ENCODE measurements at regions not wholly inside any gene's neighbourhood (a gene's known extent, or its start where the extent isn't known, plus 50 kb on each side); places are given as distances from the start of the nearest gene placed in this dataset.

GRCh38 chr5:15424769-15425168, 75.2 kb upstream of the FBXL7 start:
- no peak overlapping the region for H3K9ac ChIP-seq
- TF ChIP-seq EZH2phosphoT487 (IDR thresholded peaks at IDR 0.05; ENCODE audit: insufficient read depth, low read depth) = no peak
- no peak for TF ChIP-seq EZH2 (IDR thresholded peaks at IDR 0.05; ENCODE audit: insufficient read depth, poor library complexity, severe bottlenecking)
- no peak overlapping the region for H3K4me3 ChIP-seq
- H4K20me1 ChIP-seq (ENCODE audit: insufficient read depth) = no peaks in the 10 kb centered on the region
- no peak overlapping the region for H2AFZ ChIP-seq
- in situ Hi-C loops (cut with MboI) = no loop called here
- H3K79me2 ChIP-seq (ENCODE audit: insufficient read depth) = no peaks in the 10 kb centered on the region
- H3K4me1 ChIP-seq (ENCODE audit: insufficient read depth) = no peaks in the 10 kb centered on the region
- H3K9me3 ChIP-seq (ENCODE audit: low read depth) = no peaks in the 10 kb centered on the region
- no peaks in the 10 kb centered on the region for H3K36me3 ChIP-seq (ENCODE audit: low read depth)
- DNase-seq = no peak
- no peak overlapping the region for H3K4me2 ChIP-seq (ENCODE audit: unreplicated experiment)
- no peaks in the 10 kb centered on the region for H3F3A ChIP-seq (ENCODE audit: insufficient read depth)
- WGBS, 2 experiments (ENCODE audit: low coverage in 1 of 2, low lambda C conversion rate in 2 of 2, missing lambda C conversion rate in 2 of 2) = 46 to 58% methylated on average over 3 of the region's 3 CpGs
- no peak overlapping the region for H3K27ac ChIP-seq
- no peaks in the 10 kb centered on the region for H3K9me2 ChIP-seq (ENCODE audit: insufficient read depth)
- H3K27me3 ChIP-seq (replicated peaks; ENCODE audit: insufficient read depth) = peaks cover 21% of the 10 kb centered on the region

- H3K4me2 ChIP-seq (ENCODE audit: unreplicated experiment) = no peak overlapping the region
- no peak overlapping the region for H3K27ac ChIP-seq
- no peak overlapping the region for H2AFZ ChIP-seq
- TF ChIP-seq EZH2 (IDR thresholded peaks at IDR 0.05; ENCODE audit: insufficient read depth, poor library complexity, severe bottlenecking) = no peak
- no peak for TF ChIP-seq EZH2phosphoT487 (IDR thresholded peaks at IDR 0.05; ENCODE audit: insufficient read depth, low read depth)
- H3K27me3 ChIP-seq (replicated peaks; ENCODE audit: insufficient read depth) = peaks cover 14% of the 10 kb centered on the region
- no peak overlapping the region for H3K4me3 ChIP-seq
- no peak for DNase-seq
- no peaks in the 10 kb centered on the region for H4K20me1 ChIP-seq (ENCODE audit: insufficient read depth)
- WGBS, 2 experiments (ENCODE audit: low coverage in 1 of 2, low lambda C conversion rate in 2 of 2, missing lambda C conversion rate in 2 of 2) = 8 to 9% methylated on average over 4 of the region's 4 CpGs
- in situ Hi-C loops (cut with MboI) = no loop called here
- H3K36me3 ChIP-seq (ENCODE audit: low read depth) = no peaks in the 10 kb centered on the region
- no peaks in the 10 kb centered on the region for H3K4me1 ChIP-seq (ENCODE audit: insufficient read depth)
- no peak overlapping the region for H3K9ac ChIP-seq
- no peaks in the 10 kb centered on the region for H3K9me2 ChIP-seq (ENCODE audit: insufficient read depth)
- H3F3A ChIP-seq (ENCODE audit: insufficient read depth) = no peaks in the 10 kb centered on the region
- no peaks in the 10 kb centered on the region for H3K9me3 ChIP-seq (ENCODE audit: low read depth)
- H3K79me2 ChIP-seq (ENCODE audit: insufficient read depth) = no peaks in the 10 kb centered on the region
Measured at GRCh38 chr5:15421921-15422412, 78.0 kb upstream of the FBXL7 start.

- Histone ChIP-seq H3K4me2 (ENCODE audit: unreplicated experiment) (no peak overlapping the region), H3K9ac (no peak overlapping the region), H3K27me3 (replicated peaks; ENCODE audit: insufficient read depth) (peaks cover 18% of the 10 kb centered on the region), H3K4me3 (no peak overlapping the region), H2AFZ (no peak overlapping the region), H3K36me3 (ENCODE audit: low read depth) (no peaks in the 10 kb centered on the region), H3K4me1 (ENCODE audit: insufficient read depth) (no peaks in the 10 kb centered on the region), H3K79me2 (ENCODE audit: insufficient read depth) (no peaks in the 10 kb centered on the region), H4K20me1 (ENCODE audit: insufficient read depth) (no peaks in the 10 kb centered on the region), H3K9me3 (ENCODE audit: low read depth) (no peaks in the 10 kb centered on the region), H3F3A (ENCODE audit: insufficient read depth) (no peaks in the 10 kb centered on the region), H3K9me2 (ENCODE audit: insufficient read depth) (no peaks in the 10 kb centered on the region), H3K27ac (no peak overlapping the region)
- in situ Hi-C loops (cut with MboI) = no loop called here
- WGBS, 2 experiments (ENCODE audit: low coverage in 1 of 2, low lambda C conversion rate in 2 of 2, missing lambda C conversion rate in 2 of 2) = 11 to 17% methylated on average over 3 of the region's 3 CpGs
- no peak for DNase-seq
- TF ChIP-seq EZH2phosphoT487 (IDR thresholded peaks at IDR 0.05; ENCODE audit: insufficient read depth, low read depth) (no peak), EZH2 (IDR thresholded peaks at IDR 0.05; ENCODE audit: insufficient read depth, poor library complexity, severe bottlenecking) (no peak)
Measured at GRCh38 chr5:15421381-15421780, 78.6 kb upstream of the FBXL7 start.

- H3K4me3 ChIP-seq = no peak overlapping the region
- 4 to 5% methylated on average over 5 of the region's 5 CpGs for WGBS, 2 experiments (ENCODE audit: low coverage in 1 of 2, low lambda C conversion rate in 2 of 2, missing lambda C conversion rate in 2 of 2)
- H2AFZ ChIP-seq = no peak overlapping the region
- H4K20me1 ChIP-seq (ENCODE audit: insufficient read depth) = no peaks in the 10 kb centered on the region
- no peaks in the 10 kb centered on the region for H3K9me3 ChIP-seq (ENCODE audit: low read depth)
- H3F3A ChIP-seq (ENCODE audit: insufficient read depth) = no peaks in the 10 kb centered on the region
- no peaks in the 10 kb centered on the region for H3K4me1 ChIP-seq (ENCODE audit: insufficient read depth)
- H3K9ac ChIP-seq = no peak overlapping the region
- TF ChIP-seq EZH2 (IDR thresholded peaks at IDR 0.05; ENCODE audit: insufficient read depth, poor library complexity, severe bottlenecking) (no peak), EZH2phosphoT487 (IDR thresholded peaks at IDR 0.05; ENCODE audit: insufficient read depth, low read depth) (no peak)
- DNase-seq = no peak
- peaks cover 14% of the 10 kb centered on the region for H3K27me3 ChIP-seq (replicated peaks; ENCODE audit: insufficient read depth)
- no peaks in the 10 kb centered on the region for H3K79me2 ChIP-seq (ENCODE audit: insufficient read depth)
- no peaks in the 10 kb centered on the region for H3K36me3 ChIP-seq (ENCODE audit: low read depth)
- H3K9me2 ChIP-seq (ENCODE audit: insufficient read depth) = no peaks in the 10 kb centered on the region
- H3K27ac ChIP-seq = no peak overlapping the region
- in situ Hi-C loops (cut with MboI) = no loop called here
- no peak overlapping the region for H3K4me2 ChIP-seq (ENCODE audit: unreplicated experiment)
Measured at GRCh38 chr5:15420201-15420600, 79.8 kb upstream of the FBXL7 start.

- Histone ChIP-seq H3K9me3 (ENCODE audit: low read depth) (no peaks in the 10 kb centered on the region), H3K79me2 (ENCODE audit: insufficient read depth) (no peaks in the 10 kb centered on the region), H2AFZ (no peak overlapping the region), H3K4me1 (ENCODE audit: insufficient read depth) (no peaks in the 10 kb centered on the region), H3K36me3 (ENCODE audit: low read depth) (no peaks in the 10 kb centered on the region), H3F3A (ENCODE audit: insufficient read depth) (no peaks in the 10 kb centered on the region), H3K4me3 (no peak overlapping the region), H3K9ac (no peak overlapping the region), H4K20me1 (ENCODE audit: insufficient read depth) (no peaks in the 10 kb centered on the region), H3K9me2 (ENCODE audit: insufficient read depth) (no peaks in the 10 kb centered on the region), H3K27ac (no peak overlapping the region), H3K4me2 (ENCODE audit: unreplicated experiment) (no peak overlapping the region), H3K27me3 (replicated peaks; ENCODE audit: insufficient read depth) (peaks cover 12% of the 10 kb centered on the region; the same call in 1 of the 2 replicates)
- WGBS, 2 experiments (ENCODE audit: low coverage in 1 of 2, low lambda C conversion rate in 2 of 2, missing lambda C conversion rate in 2 of 2) = 54 to 58% methylated on average over 3 of the region's 3 CpGs
- no peak for DNase-seq
- no peak for TF ChIP-seq EZH2 (IDR thresholded peaks at IDR 0.05; ENCODE audit: insufficient read depth, poor library complexity, severe bottlenecking)
- no peak for TF ChIP-seq EZH2phosphoT487 (IDR thresholded peaks at IDR 0.05; ENCODE audit: insufficient read depth, low read depth)
- in situ Hi-C loops (cut with MboI) = no loop called here
Measured at GRCh38 chr5:15417156-15417555, 82.8 kb upstream of the FBXL7 start.
